HG02678 (cell line): ENCODE measurements at regions not wholly inside any gene's neighbourhood (a gene's known extent, or its start where the extent isn't known, plus 50 kb on each side); places are given as distances from the start of the nearest gene placed in this dataset.
"Not testable (repeated sequence)": the region's sequence is repeated elsewhere in the genome, so short reads cannot be mapped to it uniquely, and the experiment has no call there.

ENCODE experiments used
- ATAC-seq: cut with Tn5 transposase; IDR thresholded peaks from one replicate; pipeline ENCODE4 v1.9.1; 2021; ENCODE audit warnings: mild to moderate bottlenecking, moderate library complexity; ENCODE audit not compliant: unreplicated experiment

DNA sequence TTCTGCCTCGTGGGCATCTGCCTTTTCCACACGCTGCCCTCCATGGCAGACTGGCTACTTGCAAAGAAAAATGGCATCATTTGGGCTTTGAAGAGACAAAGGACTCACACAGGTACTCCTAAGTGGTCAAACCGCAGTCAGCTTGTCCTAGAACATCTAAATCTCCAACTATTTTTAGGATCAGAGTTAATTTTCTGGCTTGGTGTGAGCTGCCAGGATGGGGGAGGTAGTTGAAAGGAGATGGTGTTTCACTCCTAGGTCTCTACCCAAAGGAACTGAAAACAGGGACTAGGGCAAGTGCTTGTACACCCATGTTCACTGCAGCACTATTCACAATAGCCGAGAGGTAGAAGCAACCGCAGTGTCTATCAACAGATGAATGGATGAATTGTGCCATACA, 107.9 kb upstream of the ATL2 start:
- no peak for ATAC-seq

DNA sequence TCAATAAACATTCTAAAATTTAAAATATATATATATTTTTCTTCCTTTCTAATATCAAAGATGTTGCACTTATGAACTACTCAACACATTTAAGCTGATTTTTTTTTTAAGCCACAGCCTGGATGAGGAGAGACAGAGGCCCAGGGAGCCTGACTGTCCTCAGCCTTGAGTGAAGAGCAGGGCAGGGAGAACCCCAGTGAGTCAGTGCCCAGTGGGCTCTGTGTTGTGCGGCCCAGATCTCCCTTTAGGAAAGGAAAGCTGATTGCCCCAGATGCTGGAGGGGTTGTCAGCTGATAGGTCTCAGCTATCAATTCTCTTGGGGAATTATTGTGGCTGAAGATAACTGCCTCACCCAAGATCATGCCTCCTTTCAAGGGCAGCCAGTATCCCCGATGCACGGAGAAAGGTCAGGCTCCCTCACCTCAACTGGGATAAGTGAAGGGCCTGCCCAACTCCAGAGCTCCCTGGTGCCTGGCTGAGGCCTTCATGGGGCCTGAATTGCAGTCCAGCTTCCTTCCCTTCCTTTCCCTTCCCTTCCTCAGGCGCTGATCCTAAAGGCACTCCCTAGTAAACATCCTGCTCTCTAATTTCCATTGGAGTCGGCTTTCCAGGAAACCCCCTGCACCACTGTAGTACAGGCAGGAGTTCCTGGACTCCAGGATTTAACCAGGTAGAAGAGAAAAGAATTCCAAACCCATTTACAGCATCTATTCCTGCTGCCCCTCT, 106.9 kb upstream of the ATL2 start:
- no peak for ATAC-seq

DNA sequence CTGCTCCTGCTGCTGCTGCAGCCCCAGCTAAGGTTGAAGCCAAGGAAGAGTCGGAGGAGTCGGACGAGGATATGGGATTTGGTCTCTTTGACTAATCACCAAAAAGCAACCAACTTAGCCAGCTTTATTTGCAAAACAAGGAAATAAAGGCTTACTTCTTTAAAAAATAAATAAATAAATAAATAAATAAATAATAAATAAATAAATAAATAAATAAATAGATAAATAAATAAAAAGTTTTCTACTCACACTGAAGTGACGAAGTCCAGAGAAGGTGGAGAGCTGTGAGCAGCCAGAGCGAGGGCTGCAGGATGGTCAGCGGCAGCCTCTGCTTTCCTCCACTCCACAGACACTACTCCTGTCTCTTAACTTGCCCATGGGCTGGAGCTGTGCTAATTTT, 105.6 kb upstream of the ATL2 start:
- not testable (repeated sequence) for ATAC-seq

DNA sequence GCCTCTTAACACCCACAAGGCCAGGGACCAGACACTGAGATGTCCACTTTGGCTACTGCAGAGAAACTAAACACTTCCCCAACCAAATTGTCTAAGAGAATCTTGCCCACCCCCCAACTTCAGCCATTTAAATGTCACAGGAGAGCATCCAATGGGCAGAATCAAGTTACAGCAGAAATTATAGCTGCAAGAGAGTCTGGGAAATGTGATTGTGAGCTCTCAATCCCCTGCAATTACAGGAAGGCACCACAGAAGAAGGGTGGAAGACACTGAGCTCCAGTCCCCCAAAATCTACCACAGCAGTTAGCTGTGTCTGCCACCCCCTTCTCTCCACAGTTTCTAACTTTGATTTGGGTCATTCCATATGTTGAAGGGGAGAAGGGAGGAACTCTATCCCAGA, 103.5 kb upstream of the ATL2 start:
- ATAC-seq: no peak

DNA sequence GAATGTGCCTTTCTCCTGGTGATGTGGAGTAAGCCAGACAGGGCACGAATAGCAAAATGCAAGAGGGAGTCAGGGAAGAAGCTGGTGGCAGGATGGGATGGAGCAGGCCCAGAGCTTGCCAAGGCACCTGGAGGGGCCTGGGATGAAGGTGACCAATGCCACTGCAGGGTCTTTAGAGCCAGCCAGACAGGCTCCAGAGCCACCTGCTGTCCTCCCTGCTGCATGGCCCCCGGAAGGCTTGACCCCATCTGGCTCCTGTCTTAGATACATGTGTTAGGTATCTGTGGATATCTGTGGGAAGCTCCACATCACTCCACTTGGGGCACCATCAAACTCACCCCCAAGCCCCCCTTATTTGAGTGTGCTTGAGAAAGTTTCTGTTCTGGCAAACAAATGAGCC, 99.9 kb upstream of the ATL2 start:
- ATAC-seq: no peak

DNA sequence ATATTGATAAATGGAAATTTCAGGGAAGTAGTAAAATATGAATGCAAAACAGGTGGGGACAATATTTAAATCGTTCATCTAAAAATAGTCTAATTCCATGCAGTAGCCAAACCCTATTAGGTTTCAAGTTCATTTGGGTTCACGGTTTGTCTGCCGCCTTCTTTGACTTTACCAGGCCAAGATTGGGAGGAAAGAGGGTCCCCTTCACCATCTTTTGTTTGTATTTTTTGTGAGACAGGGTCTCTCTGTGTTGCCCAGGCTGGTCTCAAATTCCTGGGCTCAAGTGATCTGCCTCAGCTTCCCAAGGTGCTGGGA, 98.5 kb upstream of the ATL2 start:
- ATAC-seq: no peak

DNA sequence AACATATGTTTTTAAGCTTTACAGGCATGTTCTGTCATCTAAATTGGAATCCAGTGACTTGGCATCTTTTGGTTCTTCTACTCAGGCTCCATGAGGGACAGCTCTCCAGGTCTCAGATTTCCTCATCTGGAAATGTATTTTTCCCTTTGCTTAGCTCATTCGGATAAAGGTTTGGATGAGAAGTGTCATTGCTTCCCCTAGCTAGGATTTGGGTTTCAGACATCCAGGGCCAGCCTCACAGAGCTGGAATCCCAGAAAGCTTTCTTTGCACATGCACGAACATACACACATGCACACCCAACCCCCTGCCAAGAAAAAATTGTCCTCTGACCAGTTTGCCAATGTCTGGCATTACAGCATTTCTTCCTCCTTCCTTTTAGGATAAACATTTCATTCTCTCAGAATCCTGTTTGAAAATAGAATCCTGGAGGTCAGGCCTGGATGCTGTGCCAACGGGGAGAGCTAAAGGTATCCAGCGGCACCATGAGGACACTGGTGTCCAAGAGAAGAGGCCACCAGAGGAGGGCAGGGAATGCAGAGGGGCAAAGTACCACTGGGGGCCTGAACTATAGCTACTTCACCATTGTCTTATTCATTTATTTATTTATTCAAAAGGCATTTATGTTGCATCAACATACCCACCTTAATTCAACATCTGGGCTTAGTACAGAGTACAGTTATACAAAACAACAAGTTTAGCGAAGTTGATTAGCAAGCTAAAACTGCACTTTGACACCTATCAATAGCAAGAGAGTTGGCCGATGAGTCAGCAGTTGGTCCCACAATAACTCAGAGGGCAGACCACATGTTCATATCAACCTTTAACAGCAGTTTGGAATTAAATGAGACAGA, 97.9 kb upstream of the ATL2 start:
- ATAC-seq: no peak

DNA sequence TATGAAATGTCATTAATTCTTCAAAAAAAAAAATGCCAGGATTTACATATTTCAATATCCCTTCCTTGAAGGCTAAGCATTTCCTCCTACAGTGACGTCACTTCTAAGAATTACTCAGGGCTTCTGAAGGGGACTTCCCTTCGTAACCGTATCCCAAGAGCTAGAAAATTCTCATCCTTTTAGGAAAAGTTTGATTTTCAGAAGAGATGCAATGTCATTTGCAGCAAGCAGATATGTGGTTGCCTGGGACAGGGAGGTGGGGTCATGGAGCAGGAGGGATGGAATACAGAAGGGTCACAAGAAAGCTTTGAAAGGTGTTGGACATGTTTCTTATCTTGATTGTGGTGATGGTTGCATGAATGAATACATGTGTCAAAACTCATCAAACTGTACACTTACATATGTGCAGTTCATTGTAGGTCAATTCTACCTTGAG, 97.0 kb upstream of the ATL2 start:
- no peak for ATAC-seq

DNA sequence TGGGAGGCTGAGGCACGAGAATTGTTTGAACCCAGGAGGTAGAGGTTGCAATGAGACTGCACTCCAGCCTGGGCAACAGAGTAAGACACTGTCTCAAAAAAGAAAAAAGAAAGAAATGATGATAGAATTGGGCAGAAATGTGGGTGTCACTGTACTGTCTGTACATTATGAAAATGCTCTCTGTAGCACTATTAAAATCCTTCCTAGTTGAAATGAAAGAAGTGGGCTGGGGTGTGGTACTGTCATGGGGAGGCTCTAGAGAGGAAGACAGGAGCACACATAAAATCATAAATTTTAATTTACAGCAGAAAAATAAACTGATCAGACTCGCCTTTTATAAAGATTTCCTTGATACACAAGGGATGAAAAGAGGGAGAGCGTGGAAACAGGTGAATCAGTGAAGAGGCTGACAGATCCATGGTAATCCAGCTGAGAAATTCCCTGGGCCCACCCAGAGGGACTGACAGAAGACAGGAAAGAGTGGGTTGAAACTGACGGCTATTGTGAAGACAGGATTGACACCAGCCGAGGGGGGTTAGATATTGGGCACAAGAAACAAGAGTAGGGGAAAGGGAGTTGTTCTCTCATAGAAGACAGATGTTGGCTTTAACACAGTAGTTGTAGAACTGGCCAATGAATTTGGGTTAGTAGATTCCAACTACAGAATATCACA, 96.4 kb upstream of the ATL2 start:
- no peak for ATAC-seq

DNA sequence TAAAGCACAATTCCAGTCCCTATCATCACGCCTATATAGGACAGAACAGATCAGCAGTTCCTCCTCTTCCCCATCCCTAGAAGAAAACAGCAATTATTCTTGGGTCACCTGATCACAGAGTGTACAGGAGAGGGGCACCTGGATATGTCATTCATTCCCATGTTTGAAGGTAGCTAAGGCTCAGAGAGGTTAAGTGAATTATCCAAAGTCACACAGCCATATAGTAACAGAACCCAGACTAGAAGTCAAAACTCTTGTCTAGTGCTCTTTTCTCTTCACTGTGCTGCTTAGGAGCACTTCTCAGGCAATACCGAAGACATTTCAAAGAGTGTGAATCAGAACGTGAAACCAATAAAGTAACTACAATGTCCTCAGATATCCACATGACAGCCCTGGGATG, 93.0 kb upstream of the ATL2 start:
- ATAC-seq: no peak

DNA sequence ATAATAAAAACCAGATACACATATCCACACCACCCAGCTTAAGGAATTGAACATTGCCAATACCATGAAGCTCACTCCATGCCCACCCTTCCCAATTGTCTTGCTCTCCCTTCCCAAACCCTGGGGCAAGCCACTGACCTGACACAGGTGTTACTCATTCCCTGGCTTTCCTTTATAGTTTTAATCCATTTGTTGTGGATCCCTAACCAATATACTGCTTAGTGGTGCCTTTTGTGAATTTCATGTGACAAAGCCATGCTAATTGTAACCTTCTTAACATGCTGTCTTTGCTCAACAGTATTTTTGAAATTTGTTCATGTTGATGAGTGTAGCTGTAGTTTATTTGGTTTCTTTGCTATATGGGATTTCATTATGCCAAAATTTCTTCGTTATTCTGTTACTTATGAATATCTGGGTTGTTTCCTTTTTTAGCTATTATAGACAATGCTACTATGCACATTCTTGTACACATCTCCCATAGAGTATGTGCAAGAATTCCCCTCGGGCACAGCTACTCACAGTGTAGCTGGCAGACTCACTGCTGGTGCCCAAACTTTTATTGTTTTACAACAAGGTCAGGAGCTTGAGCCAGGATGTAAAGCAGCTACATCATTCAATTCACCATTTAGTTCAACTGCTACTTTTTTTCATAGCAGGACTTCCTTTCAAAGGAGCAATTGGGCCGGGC, 90.8 kb upstream of the ATL2 start:
- no peak for ATAC-seq

DNA sequence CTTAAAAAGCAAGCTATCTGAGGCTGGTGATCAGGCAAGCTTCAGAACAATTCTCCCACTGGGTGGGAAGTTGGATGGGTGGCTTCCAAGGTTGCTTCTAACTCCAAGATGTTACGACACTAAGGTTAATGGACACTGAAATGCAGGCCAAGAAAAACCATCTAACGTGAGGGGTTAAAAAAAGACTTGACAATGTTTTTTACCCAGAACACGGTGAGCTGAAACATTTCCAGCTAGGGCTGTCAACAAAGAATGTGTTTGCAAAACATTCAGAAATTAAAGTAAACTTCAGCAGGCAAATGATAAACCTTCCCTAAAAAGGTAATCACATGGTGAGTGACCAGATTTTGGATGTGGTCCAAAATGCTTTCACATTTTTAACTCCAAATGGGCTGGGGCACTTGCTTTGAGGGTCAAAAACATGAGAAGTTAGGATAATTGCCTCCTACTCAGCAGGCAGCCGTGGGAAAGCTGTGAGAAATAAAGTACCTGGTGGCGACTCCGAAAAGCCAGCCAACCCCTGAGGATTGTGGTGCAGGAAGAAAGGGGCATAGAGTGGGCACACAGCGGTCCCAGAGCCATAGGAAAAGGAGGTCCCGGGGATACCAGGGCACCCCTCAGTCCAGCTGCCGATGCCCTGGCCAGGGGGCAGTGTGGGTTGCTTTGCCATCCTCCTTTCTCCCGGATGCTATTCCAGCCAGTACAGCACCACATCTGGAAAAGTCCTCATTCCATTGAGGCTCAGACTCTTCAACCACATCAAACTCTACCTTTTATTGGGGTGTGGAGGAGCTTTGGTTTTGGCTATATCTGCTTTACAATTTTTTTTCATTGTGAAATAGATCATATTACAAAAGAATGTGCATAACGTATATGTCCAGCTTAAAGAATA, 90.0 kb upstream of the ATL2 start:
- no peak for ATAC-seq

DNA sequence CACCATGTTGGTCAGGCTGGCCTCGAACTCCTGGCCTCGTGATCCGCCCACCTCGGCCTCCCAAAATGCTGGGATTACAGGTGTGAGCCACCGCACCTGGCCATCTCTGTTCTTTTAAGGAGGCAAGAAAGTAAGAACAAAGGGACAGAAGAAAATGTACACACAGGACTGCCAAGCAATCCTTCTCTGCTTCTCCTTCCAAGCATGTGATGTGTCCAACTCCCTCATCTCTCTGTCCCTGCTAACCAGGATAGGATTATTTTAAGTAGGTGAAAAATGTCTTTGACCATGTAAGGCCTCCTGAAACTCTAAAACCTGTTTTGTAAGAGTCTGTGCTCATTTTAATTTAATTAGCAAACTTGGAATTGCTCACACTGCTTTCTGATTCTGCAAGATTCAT, 89.3 kb upstream of the ATL2 start:
- ATAC-seq: no peak

DNA sequence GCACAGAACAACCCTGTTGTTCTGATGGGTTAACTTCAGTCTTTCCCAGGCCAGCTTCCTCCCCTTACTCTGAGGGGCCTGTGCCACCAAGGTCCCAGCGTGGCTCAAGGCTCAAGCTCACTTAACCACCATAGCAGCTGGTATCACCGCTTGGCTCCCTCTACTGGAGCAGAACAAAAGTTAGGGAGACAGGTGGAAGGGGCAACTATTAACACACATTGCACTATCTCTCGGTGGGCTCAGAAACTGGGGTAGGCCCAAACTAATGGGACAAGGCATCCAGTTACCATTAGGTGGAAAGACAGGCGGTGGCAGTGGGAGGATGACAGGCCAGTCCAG, 88.7 kb upstream of the ATL2 start:
- no peak for ATAC-seq

DNA sequence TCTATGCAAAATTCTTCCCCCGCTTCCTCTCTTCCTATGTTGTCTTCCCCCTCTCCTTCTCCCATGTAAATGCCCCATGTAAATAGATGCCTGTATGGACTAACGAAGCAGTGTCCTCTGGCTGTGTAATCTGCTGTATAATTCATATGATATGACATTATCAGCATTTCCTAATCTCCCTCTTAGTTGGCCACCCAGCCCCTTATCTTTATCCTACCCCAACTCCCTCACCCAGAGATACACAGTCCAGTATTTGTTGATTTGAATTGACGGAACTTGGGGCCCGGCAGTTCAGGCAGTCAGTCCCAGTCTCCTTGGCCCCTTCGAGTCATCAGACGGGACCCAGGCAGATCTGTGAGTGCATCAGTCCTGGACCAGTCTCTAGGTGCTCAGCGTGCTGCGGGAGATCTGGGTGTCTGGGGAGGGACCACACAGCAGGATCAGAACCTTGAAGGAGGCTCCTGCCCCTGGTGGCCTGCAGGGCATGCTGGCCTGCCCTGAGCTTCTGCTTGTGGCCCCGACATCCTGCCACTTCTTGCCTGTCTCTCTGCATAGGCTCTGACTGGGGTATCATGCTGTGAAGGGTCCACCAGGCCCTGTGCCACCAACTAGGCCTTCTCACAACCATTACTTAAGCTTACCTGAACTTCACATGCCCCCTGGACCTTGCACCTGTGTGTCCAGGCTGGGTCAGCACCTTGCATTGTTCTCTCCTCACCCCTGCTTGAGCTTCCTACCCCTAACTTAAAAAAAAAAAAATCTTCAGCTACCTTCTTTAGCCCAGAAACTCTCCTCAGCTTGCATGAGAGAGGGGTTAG, 88.1 kb upstream of the ATL2 start:
- no peak for ATAC-seq

DNA sequence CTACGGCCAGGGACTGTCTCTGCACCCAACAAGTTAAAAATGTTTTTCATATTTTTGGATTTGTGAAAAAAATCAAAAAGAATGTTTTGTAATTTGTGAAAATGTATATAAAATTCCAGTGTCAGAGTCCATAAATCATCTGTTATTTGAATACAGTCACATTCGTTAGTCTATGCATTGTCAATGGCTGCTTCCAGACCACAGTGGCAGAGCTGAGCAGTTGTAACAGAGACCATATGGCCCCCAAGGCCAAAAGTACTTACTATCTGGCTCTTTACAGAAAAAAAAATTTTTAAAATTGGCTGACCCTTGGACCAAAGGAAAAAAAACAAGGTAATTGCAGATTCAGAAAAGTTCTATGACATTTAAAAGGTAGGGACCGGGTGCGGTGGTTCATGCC, 86.7 kb upstream of the ATL2 start:
- ATAC-seq: no peak

DNA sequence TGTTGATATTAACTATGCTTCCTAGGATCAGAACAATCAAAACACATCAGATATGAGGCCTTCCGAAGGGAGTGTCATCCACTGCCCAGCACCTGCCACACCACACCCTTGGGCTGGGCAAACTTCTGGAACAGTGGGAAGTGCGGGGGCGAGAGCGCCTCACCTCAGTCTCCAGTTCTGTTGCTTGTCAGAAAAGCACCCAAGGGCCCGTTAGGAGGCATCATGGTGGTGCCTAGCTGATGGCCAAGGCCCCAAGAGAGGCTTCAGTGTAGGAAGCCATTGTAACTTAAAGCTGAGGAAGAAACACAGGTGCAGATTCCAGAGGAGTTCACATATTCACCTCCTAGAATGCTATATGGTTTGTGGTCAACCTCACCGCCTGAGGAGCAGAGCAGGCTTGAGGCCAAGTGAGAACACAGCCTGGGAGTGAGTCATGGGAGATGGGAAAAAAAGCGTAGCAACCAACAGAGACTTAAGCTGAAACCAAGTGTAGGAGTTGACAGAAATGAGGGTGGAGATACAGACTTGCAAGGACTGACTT, 85.1 kb upstream of the ATL2 start:
- ATAC-seq: no peak

DNA sequence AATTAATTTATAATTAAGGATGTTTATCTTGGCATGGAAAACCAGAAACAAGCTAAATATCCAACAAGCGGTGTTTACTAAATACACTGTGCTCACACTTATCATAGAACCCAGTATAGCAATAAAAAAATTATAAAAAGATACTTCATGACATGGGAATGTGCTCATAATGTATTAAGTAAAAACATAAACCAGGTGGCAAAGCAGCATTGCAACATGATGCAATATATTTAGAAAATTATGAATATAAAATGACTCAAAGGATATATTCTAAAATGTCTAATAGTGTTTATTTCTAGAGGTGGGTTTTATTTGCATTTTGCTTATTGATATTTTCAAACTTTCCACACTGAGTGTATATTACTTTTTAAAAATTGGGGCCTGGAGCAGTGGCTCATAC, 84.4 kb upstream of the ATL2 start:
- no peak for ATAC-seq

DNA sequence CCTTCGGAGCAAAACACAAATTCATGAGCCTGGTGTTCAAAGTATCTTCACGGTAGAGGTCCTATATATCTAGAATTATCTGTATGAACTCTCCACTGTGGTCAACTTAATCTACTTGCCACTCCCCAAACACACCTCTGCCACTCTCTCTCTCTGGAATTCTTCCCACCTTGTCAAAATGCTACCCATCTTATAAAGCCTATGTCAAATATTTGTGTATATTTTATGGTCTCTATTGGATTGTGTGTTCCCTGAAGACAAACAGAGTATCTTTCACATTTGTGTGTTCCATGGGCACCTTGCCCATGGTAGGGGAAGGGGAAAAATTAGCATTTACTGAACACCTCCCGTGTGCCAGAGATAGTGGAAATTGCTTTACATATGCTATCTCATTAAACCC, 83.2 kb upstream of the ATL2 start:
- no peak for ATAC-seq

DNA sequence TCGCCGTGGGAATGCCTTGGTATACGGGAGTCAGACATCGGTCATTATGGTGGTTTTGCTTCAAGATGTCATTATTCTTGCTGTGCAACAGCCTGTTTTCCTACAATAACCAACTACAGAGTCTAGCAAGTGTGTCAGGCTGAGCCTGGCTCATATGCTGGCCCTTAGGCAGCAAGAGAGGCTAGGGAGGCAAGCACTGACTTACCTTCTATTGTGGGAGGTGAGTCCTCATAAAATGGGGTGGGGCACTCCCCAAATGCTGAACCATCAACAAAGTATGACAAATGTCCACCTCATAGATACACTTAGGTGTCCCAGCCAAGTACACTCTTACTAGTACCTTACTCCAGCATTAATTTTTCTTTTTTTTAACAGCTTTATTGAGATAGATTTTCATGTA, 77.0 kb upstream of the ATL2 start:
- no peak for ATAC-seq
